GM12875 (cell line): ENCODE measurements at regions not wholly inside any gene's neighbourhood (a gene's known extent, or its start where the extent isn't known, plus 50 kb on each side); places are given as distances from the start of the nearest gene placed in this dataset.
"Not testable (repeated sequence)": the region's sequence is repeated elsewhere in the genome, so short reads cannot be mapped to it uniquely, and the experiment has no call there.

Source experiments
- H3K4me3 ChIP-seq: one replicate; pipeline ENCODE4 v1.5.1; 2011; ENCODE audit warnings: low read depth, low read length, control low read depth
- TF ChIP-seq, protein P1 (sequence below): IDR thresholded peaks from 2 replicates; pipeline ENCODE4 v1.5.1; 2011; ENCODE audit warnings: low read depth, mild to moderate bottlenecking, control low read depth, inconsistent platforms, low read length, moderate library complexity, borderline replicate concordance; ENCODE audit not compliant: insufficient read depth

GRCh38 chrX:107296184-107296583, 89.8 kb downstream of the DNAAF6 start:
- H3K4me3 ChIP-seq: not testable (repeated sequence)

DNA sequence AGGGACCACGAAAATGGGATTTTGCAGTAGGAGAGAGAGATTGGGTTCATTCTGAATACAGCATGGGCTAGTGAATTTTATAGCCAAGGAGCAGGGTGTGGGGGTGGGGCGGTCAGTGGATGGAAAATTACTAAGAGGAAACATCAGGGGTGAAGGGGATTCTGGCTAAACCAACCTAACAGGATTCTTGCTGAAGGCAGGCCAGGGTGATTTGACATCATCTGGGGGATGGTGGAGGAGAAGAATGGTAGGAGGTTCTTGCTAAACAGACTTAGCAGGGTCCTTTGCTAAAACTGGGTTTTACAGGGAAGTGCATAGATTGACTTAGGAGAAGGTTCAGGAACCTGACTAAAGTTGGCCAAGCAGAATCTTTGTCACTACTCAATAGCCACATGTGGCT, 91.9 kb downstream of the DNAAF6 start:
- TF ChIP-seq, protein P1, sequence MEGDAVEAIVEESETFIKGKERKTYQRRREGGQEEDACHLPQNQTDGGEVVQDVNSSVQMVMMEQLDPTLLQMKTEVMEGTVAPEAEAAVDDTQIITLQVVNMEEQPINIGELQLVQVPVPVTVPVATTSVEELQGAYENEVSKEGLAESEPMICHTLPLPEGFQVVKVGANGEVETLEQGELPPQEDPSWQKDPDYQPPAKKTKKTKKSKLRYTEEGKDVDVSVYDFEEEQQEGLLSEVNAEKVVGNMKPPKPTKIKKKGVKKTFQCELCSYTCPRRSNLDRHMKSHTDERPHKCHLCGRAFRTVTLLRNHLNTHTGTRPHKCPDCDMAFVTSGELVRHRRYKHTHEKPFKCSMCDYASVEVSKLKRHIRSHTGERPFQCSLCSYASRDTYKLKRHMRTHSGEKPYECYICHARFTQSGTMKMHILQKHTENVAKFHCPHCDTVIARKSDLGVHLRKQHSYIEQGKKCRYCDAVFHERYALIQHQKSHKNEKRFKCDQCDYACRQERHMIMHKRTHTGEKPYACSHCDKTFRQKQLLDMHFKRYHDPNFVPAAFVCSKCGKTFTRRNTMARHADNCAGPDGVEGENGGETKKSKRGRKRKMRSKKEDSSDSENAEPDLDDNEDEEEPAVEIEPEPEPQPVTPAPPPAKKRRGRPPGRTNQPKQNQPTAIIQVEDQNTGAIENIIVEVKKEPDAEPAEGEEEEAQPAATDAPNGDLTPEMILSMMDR: no peak
- no peak overlapping the region for H3K4me3 ChIP-seq

DNA sequence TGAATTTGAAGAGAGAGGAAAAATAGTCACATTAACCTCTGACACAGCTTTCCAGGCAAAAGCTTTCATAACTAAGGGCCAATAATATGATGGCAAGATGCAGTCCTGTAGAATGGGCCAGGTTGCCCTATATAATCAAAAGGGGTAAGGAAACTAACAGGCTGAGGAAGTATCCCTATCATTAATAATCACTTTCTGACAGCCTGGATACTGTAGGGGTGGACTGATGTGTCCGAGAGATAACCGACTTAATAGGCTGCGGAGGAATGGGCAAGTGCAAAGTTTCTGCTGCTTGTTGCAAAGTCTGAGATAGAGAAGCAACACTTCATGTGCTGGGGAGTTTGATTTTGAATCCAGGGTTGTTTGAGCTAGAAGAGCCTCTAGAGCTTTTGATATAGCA, 94.8 kb downstream of the DNAAF6 start:
- no peak overlapping the region for H3K4me3 ChIP-seq

DNA sequence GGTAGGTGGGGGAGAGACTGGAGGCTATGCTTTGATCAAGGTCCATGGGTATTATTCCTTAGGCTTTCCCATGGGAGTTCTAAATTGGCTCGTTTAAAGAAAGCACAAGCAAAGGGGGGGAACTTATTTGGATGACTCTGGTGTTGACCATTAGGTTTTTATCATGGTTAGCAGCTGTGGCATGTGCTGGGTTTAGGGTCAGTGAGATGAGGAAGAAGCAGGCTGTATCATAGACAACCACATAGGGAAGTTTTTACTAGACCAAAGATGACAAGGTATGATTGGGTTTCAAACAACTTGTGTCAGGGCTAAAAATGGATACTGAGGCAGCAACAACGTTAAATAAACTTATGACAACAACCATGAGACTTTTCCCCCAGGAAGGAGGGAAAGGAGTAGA, 97.7 kb downstream of the DNAAF6 start:
- H3K4me3 ChIP-seq: no peak overlapping the region
- TF ChIP-seq, protein P1: no peak

More for the DNA sequence above, 94.8 kb downstream of the DNAAF6 start:
- TF ChIP-seq, protein P1: no peak

DNA sequence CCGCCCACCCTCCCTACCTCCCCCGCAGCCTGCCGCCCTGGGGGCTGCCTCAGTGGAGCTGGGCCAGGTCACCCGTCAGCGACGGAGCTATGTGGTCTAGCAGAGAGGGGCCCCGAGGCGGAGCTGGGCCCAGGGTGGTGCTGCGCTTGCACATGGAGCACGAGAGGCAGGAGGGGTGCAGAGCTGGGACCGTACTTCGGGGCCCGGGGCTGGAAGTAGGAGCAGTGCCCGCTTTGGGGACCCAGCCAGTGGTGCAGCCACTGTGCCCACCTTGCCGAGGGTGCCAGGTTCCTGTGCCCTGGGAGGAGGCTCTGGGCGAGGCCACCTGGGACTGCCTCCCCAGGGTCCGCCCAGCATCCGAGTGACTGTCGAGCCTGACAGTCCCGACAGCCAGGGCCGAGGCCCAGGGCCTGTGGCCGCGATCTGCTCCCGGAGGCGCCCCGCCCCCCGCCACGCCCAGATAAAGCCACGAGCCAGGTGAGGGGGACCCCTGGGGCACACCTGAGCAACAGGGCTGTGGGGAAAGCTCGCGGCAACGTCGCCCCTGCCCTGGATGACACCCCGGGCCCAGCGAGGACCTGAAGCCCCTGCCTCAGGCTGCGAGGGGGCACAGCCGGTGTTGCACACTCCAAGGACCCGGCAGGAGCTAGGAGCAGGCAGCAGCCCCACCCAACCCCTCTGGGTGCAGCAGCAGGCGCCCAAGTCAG, 117.5 kb downstream of the DNAAF6 start:
- TF ChIP-seq, protein P1: no peak

DNA sequence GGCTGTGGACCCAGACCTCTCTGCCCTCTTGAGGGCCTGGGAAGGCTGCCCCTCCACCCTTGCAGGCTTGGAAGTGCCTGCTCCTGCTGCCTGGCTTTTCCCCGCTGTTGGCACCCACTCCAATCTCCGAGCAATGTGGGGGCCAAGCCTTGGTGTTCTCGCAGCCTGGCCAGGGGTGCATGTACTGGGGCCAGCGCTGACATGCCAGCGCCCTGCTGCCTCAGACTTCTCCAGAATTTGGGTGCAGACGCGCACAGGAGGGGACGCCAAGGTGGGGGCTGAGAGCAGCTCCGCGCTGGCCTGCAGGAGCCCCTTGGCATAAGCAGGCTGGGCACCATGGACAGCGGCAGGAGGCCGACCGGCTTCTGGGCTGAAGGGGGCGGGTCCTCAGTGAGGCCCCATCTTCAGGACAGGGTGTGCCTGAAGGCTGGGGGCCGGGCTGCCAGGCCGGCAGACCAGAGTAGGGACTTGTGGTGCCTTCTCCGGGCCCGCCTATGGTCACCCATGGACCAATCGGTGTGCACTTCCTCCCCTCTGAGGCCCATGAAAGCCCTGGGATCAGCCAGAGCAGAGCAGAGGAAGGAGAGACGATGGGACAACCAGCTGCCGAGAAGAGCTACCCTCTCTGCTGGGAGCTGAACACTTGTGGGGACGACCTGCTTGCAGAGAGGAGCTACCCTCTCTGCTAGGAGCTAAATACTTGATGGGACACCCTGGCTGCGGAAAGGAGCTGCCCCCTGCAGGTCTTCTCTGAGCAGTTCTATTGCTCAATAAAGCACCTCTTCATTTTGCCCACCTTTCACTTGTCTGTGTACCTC, 118.3 kb downstream of the DNAAF6 start:
- no peak overlapping the region for H3K4me3 ChIP-seq
- TF ChIP-seq, protein P1: peak; percentile 23; the same call in 1 of the 2 replicates

More for the DNA sequence above, 117.5 kb downstream of the DNAAF6 start:
- no peak overlapping the region for H3K4me3 ChIP-seq

DNA sequence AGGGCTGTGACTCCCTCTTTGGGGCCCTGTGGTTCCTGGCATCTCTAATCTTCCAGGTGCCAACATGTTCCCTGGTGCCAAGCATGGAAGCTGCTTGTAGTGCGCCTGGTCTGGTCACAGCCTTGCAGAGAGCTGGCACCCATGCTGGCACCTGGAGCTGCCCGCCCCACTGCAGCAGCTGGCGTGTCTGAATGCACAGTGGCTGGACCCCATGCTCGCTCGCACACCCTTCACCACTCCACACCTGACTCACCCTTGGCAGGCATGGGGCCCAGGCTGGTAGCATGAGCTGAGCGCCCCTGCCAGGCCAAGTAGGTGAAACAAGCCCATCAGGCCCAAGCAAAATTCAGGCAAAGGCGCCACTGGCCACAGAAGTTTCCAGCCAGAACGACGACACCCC, 119.1 kb downstream of the DNAAF6 start:
- TF ChIP-seq, protein P1: no peak
- no peak overlapping the region for H3K4me3 ChIP-seq
